Liver (tissue), 8 donors: ENCODE measurements at regions not wholly inside any gene's neighbourhood (a gene's known extent, or its start where the extent isn't known, plus 50 kb on each side); places are given as distances from the start of the nearest gene placed in this dataset.

ENCODE experiments used
- DNase-seq: peaks from one replicate; pipeline ENCODE4 v3.0.0-alpha.2; 2017; ENCODE audit warnings: low spot score
- H3K27ac ChIP-seq, 2 donors: one replicate each; pipeline ENCODE4 v1.7.0; 2013; ENCODE audit warnings: inconsistent platforms in 2 of 2, low read length in 2 of 2, control low read depth in 1 of 2, low read depth in 1 of 2, mild to moderate bottlenecking in 1 of 2
- H3K27me3 ChIP-seq, 4 donors: one replicate each; pipeline versions ENCODE4 v1.6.1 to v1.7.0; 2013; ENCODE audit warnings: low read length in 3 of 4, inconsistent platforms in 1 of 4, mild to moderate bottlenecking in 1 of 4, moderate library complexity in 1 of 4; ENCODE audit not compliant: control insufficient read depth in 4 of 4, insufficient read depth in 4 of 4
- H3K36me3 ChIP-seq, 4 donors: one replicate each; pipeline versions ENCODE4 v1.6.1 to v1.7.0; 2013; ENCODE audit warnings: low read length in 3 of 4, mild to moderate bottlenecking in 3 of 4, low read depth in 1 of 4, moderate library complexity in 1 of 4; ENCODE audit not compliant: control insufficient read depth in 4 of 4, insufficient read depth in 3 of 4
- H3K4me1 ChIP-seq, 4 donors: one replicate each; pipeline versions ENCODE4 v1.6.1 to v1.7.0; 2013; ENCODE audit warnings: low read length in 3 of 4, mild to moderate bottlenecking in 3 of 4, moderate library complexity in 1 of 4; ENCODE audit not compliant: control insufficient read depth in 4 of 4, insufficient read depth in 4 of 4
- H3K4me3 ChIP-seq, 3 donors: one replicate each; pipeline versions ENCODE4 v1.6.1 to v1.7.0; 2013; ENCODE audit warnings: low read length in 3 of 3, control low read depth in 1 of 3, low read depth in 1 of 3, mild to moderate bottlenecking in 1 of 3
- H3K9ac ChIP-seq, 2 donors: one replicate each; pipeline ENCODE4 v1.7.0; 2013; ENCODE audit warnings: low read length in 2 of 2, mild to moderate bottlenecking in 2 of 2, moderate library complexity in 2 of 2, control low read depth in 1 of 2, low read depth in 1 of 2
- H3K9me3 ChIP-seq, 4 donors: one replicate each; pipeline versions ENCODE4 v1.6.1 to v1.7.0; 2013; ENCODE audit warnings: low read length in 3 of 4; ENCODE audit not compliant: control insufficient read depth in 4 of 4
- CTCF ChIP-seq: fragments of 150-350 bp; IDR thresholded peaks from 2 replicates; pipeline ENCODE4 v1.5.1; 2017; ENCODE audit warnings: improper control_type of control experiment, low read depth, low read length; ENCODE audit not compliant: missing input control
- EGR1 ChIP-seq, 2 donors: IDR thresholded peaks; 2 replicates each; pipeline ENCODE4 v1.6.1; 2016 to 2018; ENCODE audit warnings: antibody characterized with exemption in 2 of 2, low read depth in 2 of 2
- FOXA2 ChIP-seq: IDR thresholded peaks from 2 replicates; pipeline ENCODE4 v1.6.1; 2016; ENCODE audit warnings: antibody characterized with exemption
- GABPA ChIP-seq, 2 donors: IDR thresholded peaks in 1 of 2; conservative IDR thresholded peaks in 1 of 2; 2 replicates each; pipeline ENCODE4 v1.6.1; 2016; ENCODE audit warnings: antibody characterized with exemption in 2 of 2, mild to moderate bottlenecking in 1 of 2, moderate library complexity in 1 of 2
- HNF4A ChIP-seq, 2 donors: conservative IDR thresholded peaks; 2 replicates each; pipeline ENCODE4 v1.6.1; 2016; ENCODE audit warnings: antibody characterized with exemption in 2 of 2, mild to moderate bottlenecking in 2 of 2
- HNF4G ChIP-seq: IDR thresholded peaks from 2 replicates; pipeline ENCODE4 v1.6.1; 2016; ENCODE audit warnings: antibody characterized with exemption
- JUND ChIP-seq, 2 donors: IDR thresholded peaks; 2 replicates each; pipeline ENCODE4 v1.6.1; 2016; ENCODE audit warnings: antibody characterized with exemption in 2 of 2
- MAX ChIP-seq: IDR thresholded peaks from 2 replicates; pipeline ENCODE4 v1.6.1; 2016; ENCODE audit warnings: antibody characterized with exemption
- NR2F2 ChIP-seq: IDR thresholded peaks from 2 replicates; pipeline ENCODE4 v1.6.1; 2016; ENCODE audit warnings: antibody characterized with exemption
- RAD21 ChIP-seq, 2 donors: IDR thresholded peaks; 2 replicates each; pipeline ENCODE4 v1.6.1; 2016; ENCODE audit warnings: antibody characterized with exemption in 2 of 2, mild to moderate bottlenecking in 2 of 2
- REST ChIP-seq: IDR thresholded peaks from 2 replicates; pipeline ENCODE4 v1.6.1; 2016; ENCODE audit warnings: antibody characterized with exemption, mild to moderate bottlenecking
- RXRA ChIP-seq, 2 donors: IDR thresholded peaks; 2 replicates each; pipeline ENCODE4 v1.6.1; 2017 to 2018; ENCODE audit warnings: antibody characterized with exemption in 2 of 2, mild to moderate bottlenecking in 1 of 2
- SP1 ChIP-seq: IDR thresholded peaks from 2 replicates; pipeline ENCODE4 v1.6.1; 2018; ENCODE audit warnings: antibody characterized with exemption, mild to moderate bottlenecking
- TAF1 ChIP-seq: conservative IDR thresholded peaks from 2 replicates; pipeline ENCODE4 v1.6.1; 2016; ENCODE audit warnings: antibody characterized with exemption, mild to moderate bottlenecking
- YY1 ChIP-seq: IDR thresholded peaks from 2 replicates; pipeline ENCODE4 v1.6.1; 2016; ENCODE audit warnings: antibody characterized with exemption, mild to moderate bottlenecking
- ZBTB33 ChIP-seq: IDR thresholded peaks from 2 replicates; pipeline ENCODE4 v1.6.1; 2016; ENCODE audit warnings: antibody characterized with exemption
- WGBS: extraction: QIAGEN DNeasy Blood & Tissue Kit; methylation state at CpG from one replicate; pipeline ENCODE4 v1.1.7; 2013; 5-methylcytosine and 5-hydroxymethylcytosine counted together
- donor health status: healthy.
- donor health status: healthy.
- donor health status: healthy.
- donor health status: healthy.
- donor health status: healthy.

GRCh38 chr6:87941556-87942358 lies 105.9 kb upstream of the SPACA1 start:
- Histone ChIP-seq H3K36me3 (no peaks in the 10 kb centered on the region), H3K27me3 (no peaks in the 10 kb centered on the region), H3K4me3 (no peak overlapping the region), H3K4me1 (no peaks in the 10 kb centered on the region), H3K27ac (no peak overlapping the region), H3K9me3 (no peaks in the 10 kb centered on the region), H3K9ac (no peak overlapping the region)
- TF ChIP-seq GABPA (IDR thresholded peaks at IDR 0.05 in 1 of 2, conservative IDR thresholded peaks at IDR 0.05 in 1 of 2) (no peak), RXRA (IDR thresholded peaks at IDR 0.05) (no peak), ZBTB33 (no peak), RAD21 (IDR thresholded peaks at IDR 0.05) (no peak)
- DNase-seq, result no peak
- WGBS, result 86% methylated on average over 2 of the region's 2 CpGs

GRCh38 chr6:87939776-87940175 lies 107.9 kb upstream of the SPACA1 start:
- Histone ChIP-seq H3K27me3 (no peaks in the 10 kb centered on the region), H3K36me3 (no peaks in the 10 kb centered on the region), H3K9me3 (no peaks in the 10 kb centered on the region), H3K4me3 (no peak overlapping the region), H3K4me1 (no peaks in the 10 kb centered on the region), H3K9ac (no peak overlapping the region), H3K27ac (no peak overlapping the region)
- DNase-seq, result no peak
- 93% methylated on average over 1 of the region's 1 CpG for WGBS
- TF ChIP-seq YY1, result no peak
- TF ChIP-seq NR2F2, result no peak
- TF ChIP-seq HNF4A (conservative IDR thresholded peaks at IDR 0.05), result no peak

- H3K9ac ChIP-seq, result no peak overlapping the region
- no peaks in the 10 kb centered on the region for H3K4me1 ChIP-seq
- H3K4me3 ChIP-seq, result no peak overlapping the region
- no peaks in the 10 kb centered on the region for H3K9me3 ChIP-seq
- H3K36me3 ChIP-seq, result no peaks in the 10 kb centered on the region
- no peak for DNase-seq
- no peak overlapping the region for H3K27ac ChIP-seq
- TF ChIP-seq TAF1 (no peak), GABPA (IDR thresholded peaks at IDR 0.05 in 1 of 2, conservative IDR thresholded peaks at IDR 0.05 in 1 of 2) (no peak), HNF4G (no peak), EGR1 (IDR thresholded peaks at IDR 0.05; ENCODE audit: low read depth in 2 of 2) (no peak), REST (no peak), RXRA (IDR thresholded peaks at IDR 0.05) (no peak), MAX (no peak), HNF4A (conservative IDR thresholded peaks at IDR 0.05) (no peak), FOXA2 (no peak), JUND (IDR thresholded peaks at IDR 0.05) (no peak), CTCF (no peak), SP1 (no peak)
- no peaks in the 10 kb centered on the region for H3K27me3 ChIP-seq
- 94% methylated on average over 4 of the region's 4 CpGs for WGBS
These were observed 109.4 kb upstream of the SPACA1 start for GRCh38 chr6:87938287-87938686.
